ENCODE measurements at regions not wholly inside any gene's neighbourhood (a gene's known extent, or its start where the extent isn't known, plus 50 kb on each side); places are given as distances from the start of the nearest gene placed in this dataset.

- no peak for TF ChIP-seq CTCF (IDR thresholded peaks at IDR 0.05)
- TF ChIP-seq POLR2A (IDR thresholded peaks at IDR 0.05) = no peak
- H3K27me3 ChIP-seq = no peaks in the 10 kb centered on the region
- DNase-seq (no peak), ATAC-seq (no peak)
- intact Hi-C loops (cut with DNase I) = loop anchor here in 3 of 10 donors (10.0 kb wide), 3 partner anchors 58 to 192 kb away; no protein-coding TSS in a partner anchor
- H3K27ac ChIP-seq = peak overlapping the region in 1 of 12 donors; percentile 65
- 76 to 80% (median 79%) methylated on average over 2 of the region's 2 CpGs for WGBS, 4 donors
- peaks cover 0 to 53% (median 38%) of the 10 kb centered on the region in 12 donors for H3K4me1 ChIP-seq
- H3K9me3 ChIP-seq = no peaks in the 10 kb centered on the region
- no peaks in the 10 kb centered on the region for H3K36me3 ChIP-seq
- H3K4me3 ChIP-seq = no peak overlapping the region
Measured at GRCh38 chr6:22666586-22666985, 97.2 kb downstream of the HDGFL1 start.

GRCh38 chr6:22667855-22668254, 98.5 kb downstream of the HDGFL1 start:
- intact Hi-C loops (cut with DNase I) = loop anchor here in 3 of 10 donors (10.0 kb wide), 3 partner anchors 57 to 193 kb away; no protein-coding TSS in a partner anchor
- TF ChIP-seq CTCF (IDR thresholded peaks at IDR 0.05) = no peak
- no peak for TF ChIP-seq POLR2A (IDR thresholded peaks at IDR 0.05)
- H3K36me3 ChIP-seq = no peaks in the 10 kb centered on the region
- H3K9me3 ChIP-seq = no peaks in the 10 kb centered on the region
- H3K27ac ChIP-seq = peak overlapping the region in 11 of 12 donors; percentile 6 to 72 (median 60)
- ATAC-seq = peak; percentile 60 to 81 (median 72)
- DNase-seq = no peak
- H3K4me3 ChIP-seq = no peak overlapping the region
- no peaks in the 10 kb centered on the region for H3K27me3 ChIP-seq
- 4 to 18% (median 13%) methylated on average over 1 of the region's 1 CpG for WGBS, 4 donors
- H3K4me1 ChIP-seq = peaks cover 0 to 57% (median 39%) of the 10 kb centered on the region in 12 donors

- ATAC-seq (peak; percentile 85 to 95 (median 92)), DNase-seq (peak in 4 of 5 donors; percentile 40 to 60 (median 48))
- intact Hi-C loops (cut with DNase I) = loop anchor here in 3 of 10 donors (10.0 kb wide), 3 partner anchors 56 to 194 kb away; no protein-coding TSS in a partner anchor
- no peaks in the 10 kb centered on the region for H3K36me3 ChIP-seq
- H3K27me3 ChIP-seq = no peaks in the 10 kb centered on the region
- peak overlapping the region; percentile 6 to 72 (median 51) for H3K27ac ChIP-seq
- TF ChIP-seq CTCF (IDR thresholded peaks at IDR 0.05) (no peak), POLR2A (IDR thresholded peaks at IDR 0.05) (no peak)
- peaks cover 0 to 61% (median 39%) of the 10 kb centered on the region in 12 donors for H3K4me1 ChIP-seq
- WGBS, 4 donors = 6 to 18% (median 14%) methylated on average over 3 of the region's 3 CpGs
- H3K9me3 ChIP-seq = no peaks in the 10 kb centered on the region
- H3K4me3 ChIP-seq = no peak overlapping the region
Measured at GRCh38 chr6:22668307-22668706, 98.9 kb downstream of the HDGFL1 start.

- 29 to 59% (median 37%) methylated on average over 3 of the region's 3 CpGs for WGBS, 4 donors
- H3K36me3 ChIP-seq = no peaks in the 10 kb centered on the region
- peak overlapping the region in 10 of 12 donors; percentile 19 to 72 (median 62) for H3K27ac ChIP-seq
- intact Hi-C loops (cut with DNase I) = loop anchor here in 3 of 10 donors (10.0 kb wide), 3 partner anchors 56 to 194 kb away; no protein-coding TSS in a partner anchor
- no peak overlapping the region for H3K4me3 ChIP-seq
- H3K27me3 ChIP-seq = no peaks in the 10 kb centered on the region
- peaks cover 0 to 61% (median 39%) of the 10 kb centered on the region in 12 donors for H3K4me1 ChIP-seq
- TF ChIP-seq POLR2A (IDR thresholded peaks at IDR 0.05) = no peak
- no peak for TF ChIP-seq CTCF (IDR thresholded peaks at IDR 0.05)
- no peaks in the 10 kb centered on the region for H3K9me3 ChIP-seq
- DNase-seq (peak in 1 of 5 donors; percentile 15), ATAC-seq (peak; percentile 58 to 76 (median 60))
Measured at GRCh38 chr6:22668717-22669116, 99.4 kb downstream of the HDGFL1 start.
